Esophagus squamous epithelium (tissue), 4 donors: ENCODE measurements at regions not wholly inside any gene's neighbourhood (a gene's known extent, or its start where the extent isn't known, plus 50 kb on each side); places are given as distances from the start of the nearest gene placed in this dataset.

Experiments used
- POLR2A ChIP-seq, 4 donors: fragments of 450-650 bp; IDR thresholded peaks; one replicate each; pipeline ENCODE4 v1.6.1; 2017; ENCODE audit warnings: antibody characterized with exemption in 4 of 4, mild to moderate bottlenecking in 4 of 4, moderate library complexity in 3 of 4
- TF ChIP-seq, protein P1 (sequence below), 6 experiments: fragments of 450-650 bp in 4 of 6; fragments of 200-600 bp in 2 of 6; sonication (generic) in 2 of 6; IDR thresholded peaks; one replicate each; pipeline ENCODE4 v1.5.1; 2016 to 2019; ENCODE audit warnings: antibody characterized with exemption in 6 of 6, mild to moderate bottlenecking in 4 of 6, moderate library complexity in 4 of 6

DNA sequence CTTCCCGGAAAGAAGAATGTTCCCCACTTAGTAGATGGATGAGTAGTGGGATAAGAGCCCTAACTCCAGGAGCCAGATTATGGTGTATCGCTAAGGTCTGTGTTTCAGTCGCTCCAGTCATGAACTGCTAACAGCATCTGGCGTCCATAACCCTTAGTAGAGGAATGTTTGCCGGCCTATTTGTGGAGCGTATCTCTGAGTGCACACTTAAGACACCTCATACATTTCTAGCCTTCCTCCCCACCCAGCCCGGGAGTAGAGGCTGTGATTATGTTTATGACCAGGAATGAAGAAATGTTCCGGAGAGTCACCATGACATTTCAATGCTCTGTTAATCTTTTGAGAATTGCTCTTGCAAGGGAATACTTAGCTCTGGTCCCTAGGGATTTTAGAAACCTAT, 251.1 kb upstream of the SOX4 start:
- TF ChIP-seq, protein P1, sequence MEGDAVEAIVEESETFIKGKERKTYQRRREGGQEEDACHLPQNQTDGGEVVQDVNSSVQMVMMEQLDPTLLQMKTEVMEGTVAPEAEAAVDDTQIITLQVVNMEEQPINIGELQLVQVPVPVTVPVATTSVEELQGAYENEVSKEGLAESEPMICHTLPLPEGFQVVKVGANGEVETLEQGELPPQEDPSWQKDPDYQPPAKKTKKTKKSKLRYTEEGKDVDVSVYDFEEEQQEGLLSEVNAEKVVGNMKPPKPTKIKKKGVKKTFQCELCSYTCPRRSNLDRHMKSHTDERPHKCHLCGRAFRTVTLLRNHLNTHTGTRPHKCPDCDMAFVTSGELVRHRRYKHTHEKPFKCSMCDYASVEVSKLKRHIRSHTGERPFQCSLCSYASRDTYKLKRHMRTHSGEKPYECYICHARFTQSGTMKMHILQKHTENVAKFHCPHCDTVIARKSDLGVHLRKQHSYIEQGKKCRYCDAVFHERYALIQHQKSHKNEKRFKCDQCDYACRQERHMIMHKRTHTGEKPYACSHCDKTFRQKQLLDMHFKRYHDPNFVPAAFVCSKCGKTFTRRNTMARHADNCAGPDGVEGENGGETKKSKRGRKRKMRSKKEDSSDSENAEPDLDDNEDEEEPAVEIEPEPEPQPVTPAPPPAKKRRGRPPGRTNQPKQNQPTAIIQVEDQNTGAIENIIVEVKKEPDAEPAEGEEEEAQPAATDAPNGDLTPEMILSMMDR (IDR thresholded peaks at IDR 0.05) = no peak
- TF ChIP-seq POLR2A (IDR thresholded peaks at IDR 0.05) = no peak
